NT2/D1 (cell line): ENCODE measurements at regions not wholly inside any gene's neighbourhood (a gene's known extent, or its start where the extent isn't known, plus 50 kb on each side); places are given as distances from the start of the nearest gene placed in this dataset.

Experiments used
- SUZ12 ChIP-seq: IDR thresholded peaks from 2 replicates; pipeline ENCODE4 v1.6.1; 2011; ENCODE audit not compliant: insufficient read length, insufficient read depth; ENCODE audit errors: extremely low read depth
- YY1 ChIP-seq: IDR thresholded peaks from 2 replicates; pipeline ENCODE4 v1.6.1; 2011; ENCODE audit not compliant: insufficient read length, insufficient read depth
- ZNF274 ChIP-seq: IDR thresholded peaks from 2 replicates; pipeline ENCODE4 v1.6.1; 2011; ENCODE audit warnings: mild to moderate bottlenecking, low read depth, low read length

DNA sequence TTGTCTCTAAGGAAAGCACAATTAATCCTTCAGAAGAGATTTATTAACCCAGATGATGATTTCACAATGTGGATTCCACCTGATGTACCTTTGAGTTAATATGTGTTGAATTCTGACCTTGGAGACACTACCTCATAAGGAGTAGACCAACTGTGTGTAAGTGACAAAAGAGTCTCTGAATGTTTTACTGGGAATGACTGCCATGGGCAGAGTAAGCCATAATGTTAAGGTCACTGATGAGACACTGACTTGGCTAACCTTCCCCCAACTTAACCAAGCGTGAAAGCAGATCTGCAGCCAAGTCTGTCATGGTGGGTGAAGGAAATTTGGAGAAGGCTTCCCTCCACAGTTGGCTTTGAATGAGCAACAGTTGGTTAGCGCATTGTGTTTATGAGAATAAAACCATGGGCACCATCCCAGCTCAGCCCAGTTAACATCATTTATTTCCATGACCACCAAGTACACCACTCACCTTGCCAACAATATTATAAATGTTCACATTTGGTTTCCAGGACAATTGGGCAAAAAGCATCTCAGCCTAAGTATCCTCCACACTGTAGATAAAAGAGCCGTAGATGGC lies 618.5 kb downstream of the KCNJ2 start:
- TF ChIP-seq ZNF274 (no peak), YY1 (no peak), SUZ12 (no peak)
